ENCODE measurements at regions not wholly inside any gene's neighbourhood (a gene's known extent, or its start where the extent isn't known, plus 50 kb on each side); places are given as distances from the start of the nearest gene placed in this dataset.

- POLR2A ChIA-PET = no interaction called here
- no peak for DNase-seq
- CTCF ChIA-PET = no interaction called here
- peaks cover 2% of the 10 kb centered on the region for H3K4me1 Mint-ChIP-seq
- no peak overlapping the region for H3K4me3 Mint-ChIP-seq
- no peak overlapping the region for H3K27ac Mint-ChIP-seq
- H3K9me3 Mint-ChIP-seq = no peaks in the 10 kb centered on the region
- peaks cover 20% of the 10 kb centered on the region for H3K27me3 Mint-ChIP-seq
- H3K36me3 Mint-ChIP-seq (ENCODE audit: low read depth) = no peaks in the 10 kb centered on the region
These were observed 72.8 kb upstream of the SPATA13 start for GRCh38 chr13:24087605-24088225.

GRCh38 chr13:24090049-24090448 lies 70.5 kb upstream of the SPATA13 start:
- CTCF ChIA-PET = no interaction called here
- Mint-ChIP-seq H3K27me3 (peaks cover 14% of the 10 kb centered on the region), H3K4me1 (peaks cover 2% of the 10 kb centered on the region), H3K4me3 (no peak overlapping the region), H3K27ac (no peak overlapping the region), H3K9me3 (no peaks in the 10 kb centered on the region), H3K36me3 (ENCODE audit: low read depth) (no peaks in the 10 kb centered on the region)
- POLR2A ChIA-PET = interaction anchor here (1.3 kb wide), 1 partner anchor 37 kb away, joined by 4 read pairs; no protein-coding TSS in a partner anchor
- DNase-seq = no peak

GRCh38 chr13:24091080-24091479 lies 69.4 kb upstream of the SPATA13 start:
- no peaks in the 10 kb centered on the region for H3K36me3 Mint-ChIP-seq (ENCODE audit: low read depth)
- peaks cover 8% of the 10 kb centered on the region for H3K27me3 Mint-ChIP-seq
- peaks cover 2% of the 10 kb centered on the region for H3K4me1 Mint-ChIP-seq
- H3K27ac Mint-ChIP-seq = no peak overlapping the region
- H3K4me3 Mint-ChIP-seq = no peak overlapping the region
- H3K9me3 Mint-ChIP-seq = no peaks in the 10 kb centered on the region
- no peak for DNase-seq
- POLR2A ChIA-PET = interaction anchor here (1.3 kb wide), 1 partner anchor 36 kb away, joined by 4 read pairs; no protein-coding TSS in a partner anchor
- CTCF ChIA-PET = no interaction called here

- Mint-ChIP-seq H3K27me3 (peaks cover 2% of the 10 kb centered on the region), H3K9me3 (no peaks in the 10 kb centered on the region), H3K27ac (no peak overlapping the region), H3K36me3 (ENCODE audit: low read depth) (no peaks in the 10 kb centered on the region), H3K4me1 (peaks cover 10% of the 10 kb centered on the region), H3K4me3 (no peak overlapping the region)
- no peak for DNase-seq
- POLR2A ChIA-PET = no interaction called here
- CTCF ChIA-PET = no interaction called here
These were observed 68.4 kb upstream of the SPATA13 start for GRCh38 chr13:24092108-24092507.

- Mint-ChIP-seq H3K4me3 (no peak overlapping the region), H3K27me3 (peaks cover 2% of the 10 kb centered on the region)
- CTCF ChIA-PET = no interaction called here
These were observed 67.5 kb upstream of the SPATA13 start for GRCh38 chr13:24093047-24093446.

GRCh38 chr13:24096659-24097058 lies 63.9 kb upstream of the SPATA13 start:
- CTCF ChIA-PET = interaction anchor here (1.4 to 2.0 kb wide), 2 partner anchors 9 to 137 kb away, joined by 3 to 5 read pairs; no protein-coding TSS in a partner anchor
- H3K36me3 Mint-ChIP-seq (ENCODE audit: low read depth) = no peaks in the 10 kb centered on the region
- POLR2A ChIA-PET = interaction anchor here (1.0 to 1.9 kb wide), 3 partner anchors 26 to 64 kb away, joined by 3 to 7 read pairs (median 4); partner anchors contain the start of gene SPATA13
- H3K4me1 Mint-ChIP-seq = peaks cover 17% of the 10 kb centered on the region
- peak overlapping the region; percentile 66 for H3K27ac Mint-ChIP-seq
- H3K27me3 Mint-ChIP-seq = peaks cover 11% of the 10 kb centered on the region
- no peak overlapping the region for H3K4me3 Mint-ChIP-seq
- no peaks in the 10 kb centered on the region for H3K9me3 Mint-ChIP-seq
- DNase-seq = no peak

More at GRCh38 chr13:24093047-24093446, 67.5 kb upstream of the SPATA13 start:
- Mint-ChIP-seq H3K4me1 (peaks cover 19% of the 10 kb centered on the region), H3K27ac (no peak overlapping the region), H3K9me3 (no peaks in the 10 kb centered on the region), H3K36me3 (ENCODE audit: low read depth) (no peaks in the 10 kb centered on the region)
- DNase-seq = no peak
- POLR2A ChIA-PET = no interaction called here

GRCh38 chr13:24097064-24097463 lies 63.5 kb upstream of the SPATA13 start:
- ChIA-PET POLR2A (interaction anchor here (1.0 to 1.9 kb wide), 3 partner anchors 25 to 63 kb away, joined by 3 to 7 read pairs (median 4); partner anchors contain the start of gene SPATA13), CTCF (interaction anchor here (1.4 to 2.0 kb wide), 2 partner anchors 8 to 137 kb away, joined by 3 to 5 read pairs; no protein-coding TSS in a partner anchor)
- no peaks in the 10 kb centered on the region for H3K9me3 Mint-ChIP-seq
- DNase-seq = peak; percentile 41
- peaks cover 15% of the 10 kb centered on the region for H3K27me3 Mint-ChIP-seq
- no peak overlapping the region for H3K4me3 Mint-ChIP-seq
- H3K4me1 Mint-ChIP-seq = peaks cover 17% of the 10 kb centered on the region
- H3K36me3 Mint-ChIP-seq (ENCODE audit: low read depth) = no peaks in the 10 kb centered on the region
- peak overlapping the region; percentile 66 for H3K27ac Mint-ChIP-seq

- ChIA-PET CTCF (interaction anchor here (1.0 to 2.0 kb wide), 2 partner anchors 63 to 138 kb away, joined by 3 to 5 read pairs; partner anchors contain the start of gene SPATA13), POLR2A (interaction anchor here (1.0 to 1.9 kb wide), 3 partner anchors 25 to 63 kb away, joined by 3 to 7 read pairs (median 4); partner anchors contain the start of gene SPATA13)
- H3K4me3 Mint-ChIP-seq = no peak overlapping the region
- H3K27me3 Mint-ChIP-seq = peaks cover 16% of the 10 kb centered on the region
- DNase-seq = peak; percentile 26
- peaks cover 17% of the 10 kb centered on the region for H3K4me1 Mint-ChIP-seq
- H3K9me3 Mint-ChIP-seq = no peaks in the 10 kb centered on the region
- H3K27ac Mint-ChIP-seq = peak overlapping the region; percentile 66
- H3K36me3 Mint-ChIP-seq (ENCODE audit: low read depth) = no peaks in the 10 kb centered on the region
These were observed 62.9 kb upstream of the SPATA13 start for GRCh38 chr13:24097667-24098066.

GRCh38 chr13:24099490-24099889 lies 61.0 kb upstream of the SPATA13 start:
- no peak overlapping the region for H3K4me3 Mint-ChIP-seq

GRCh38 chr13:24100188-24100587 lies 60.3 kb upstream of the SPATA13 start:
- Mint-ChIP-seq H3K4me1 (peaks cover 17% of the 10 kb centered on the region), H3K4me3 (no peak overlapping the region), H3K27ac (no peak overlapping the region), H3K9me3 (no peaks in the 10 kb centered on the region), H3K36me3 (ENCODE audit: low read depth) (no peaks in the 10 kb centered on the region), H3K27me3 (peaks cover 20% of the 10 kb centered on the region)
- no peak for DNase-seq
- ChIA-PET POLR2A (no interaction called here), CTCF (no interaction called here)

More at GRCh38 chr13:24099490-24099889, 61.0 kb upstream of the SPATA13 start:
- H3K9me3 Mint-ChIP-seq = no peaks in the 10 kb centered on the region
- DNase-seq = no peak
- peaks cover 16% of the 10 kb centered on the region for H3K27me3 Mint-ChIP-seq
- peaks cover 17% of the 10 kb centered on the region for H3K4me1 Mint-ChIP-seq
- ChIA-PET POLR2A (no interaction called here), CTCF (no interaction called here)
- no peak overlapping the region for H3K27ac Mint-ChIP-seq
- no peaks in the 10 kb centered on the region for H3K36me3 Mint-ChIP-seq (ENCODE audit: low read depth)

- ChIA-PET CTCF (interaction anchor here (1.0 kb wide), 1 partner anchor 10 kb away, joined by 3 read pairs; no protein-coding TSS in a partner anchor), POLR2A (no interaction called here)
- Mint-ChIP-seq H3K27me3 (peaks cover 22% of the 10 kb centered on the region), H3K4me3 (no peak overlapping the region), H3K36me3 (ENCODE audit: low read depth) (no peaks in the 10 kb centered on the region), H3K9me3 (no peaks in the 10 kb centered on the region), H3K4me1 (no peaks in the 10 kb centered on the region), H3K27ac (no peak overlapping the region)
- no peak for DNase-seq
These were observed 56.6 kb upstream of the SPATA13 start for GRCh38 chr13:24103782-24104372.

- H3K4me1 Mint-ChIP-seq = no peaks in the 10 kb centered on the region
- H3K27ac Mint-ChIP-seq = no peak overlapping the region
- H3K27me3 Mint-ChIP-seq = peaks cover 27% of the 10 kb centered on the region
- no peak for DNase-seq
- POLR2A ChIA-PET = no interaction called here
- no peaks in the 10 kb centered on the region for H3K9me3 Mint-ChIP-seq
- CTCF ChIA-PET = interaction anchor here (1.0 kb wide), 1 partner anchor 11 kb away, joined by 3 read pairs; no protein-coding TSS in a partner anchor
- H3K36me3 Mint-ChIP-seq (ENCODE audit: low read depth) = no peaks in the 10 kb centered on the region
- no peak overlapping the region for H3K4me3 Mint-ChIP-seq
These were observed 55.8 kb upstream of the SPATA13 start for GRCh38 chr13:24104723-24105122.

- POLR2A ChIA-PET = no interaction called here
These were observed 54.1 kb upstream of the SPATA13 start for GRCh38 chr13:24106429-24106828.

More at GRCh38 chr13:24106429-24106828, 54.1 kb upstream of the SPATA13 start:
- Mint-ChIP-seq H3K4me3 (no peak overlapping the region), H3K9me3 (no peaks in the 10 kb centered on the region), H3K4me1 (no peaks in the 10 kb centered on the region), H3K36me3 (ENCODE audit: low read depth) (no peaks in the 10 kb centered on the region), H3K27me3 (peaks cover 25% of the 10 kb centered on the region), H3K27ac (no peak overlapping the region)
- CTCF ChIA-PET = interaction anchor here (1.1 kb wide), 1 partner anchor 54 kb away, joined by 3 read pairs; the partner anchor contains the start of gene SPATA13
- no peak for DNase-seq

All from activated CD4-positive, alpha-beta memory T cell treated with anti-CD3 and anti-CD28 coated beads, Interleukin-2, amount 10 ng/mL, durations not matched to agents 7 days and 5 days (primary cell).